GM18502 (cell line): ENCODE measurements at regions not wholly inside any gene's neighbourhood (a gene's known extent, or its start where the extent isn't known, plus 50 kb on each side); places are given as distances from the start of the nearest gene placed in this dataset.
"Not testable (repeated sequence)": the region's sequence is repeated elsewhere in the genome, so short reads cannot be mapped to it uniquely, and the experiment has no call there.

ENCODE experiments used
- ATAC-seq: cut with Tn5 transposase; IDR thresholded peaks from one replicate; pipeline ENCODE4 v1.9.1; 2021; ENCODE audit warnings: mild to moderate bottlenecking; ENCODE audit not compliant: unreplicated experiment, poor library complexity

GRCh38 chr11:71321433-71322191, 69.2 kb upstream of the SHANK2 start:
- ATAC-seq: no peak

GRCh38 chr11:71316701-71317100, 64.3 kb upstream of the SHANK2 start:
- no peak for ATAC-seq

- ATAC-seq: not testable (repeated sequence)
Measured at GRCh38 chr11:71312616-71313015, 60.2 kb upstream of the SHANK2 start.

GRCh38 chr11:71311928-71312510, 59.6 kb upstream of the SHANK2 start:
- ATAC-seq: no peak

GRCh38 chr11:71311176-71311925, 59.0 kb upstream of the SHANK2 start:
- no peak for ATAC-seq

- no peak for ATAC-seq
Measured at GRCh38 chr11:71310184-71310583, 57.8 kb upstream of the SHANK2 start.

GRCh38 chr11:71309611-71310010, 57.2 kb upstream of the SHANK2 start:
- ATAC-seq: no peak

GRCh38 chr11:71309181-71309580, 56.8 kb upstream of the SHANK2 start:
- no peak for ATAC-seq

- no peak for ATAC-seq
Measured at GRCh38 chr11:71307811-71308645, 55.7 kb upstream of the SHANK2 start.

- ATAC-seq: no peak
Measured at GRCh38 chr11:71305451-71306125, 53.2 kb upstream of the SHANK2 start.

GRCh38 chr11:71305041-71305440, 52.7 kb upstream of the SHANK2 start:
- ATAC-seq: no peak

- no peak for ATAC-seq
Measured at GRCh38 chr11:71304491-71304890, 52.1 kb upstream of the SHANK2 start.

GRCh38 chr11:71304045-71304444, 51.7 kb upstream of the SHANK2 start:
- ATAC-seq: no peak

GRCh38 chr11:71302911-71303310, 50.5 kb upstream of the SHANK2 start:
- no peak for ATAC-seq

- ATAC-seq: no peak
Measured at GRCh38 chr11:71302534-71302909, 50.1 kb upstream of the SHANK2 start.
